ENCODE measurements at regions not wholly inside any gene's neighbourhood (a gene's known extent, or its start where the extent isn't known, plus 50 kb on each side); places are given as distances from the start of the nearest gene placed in this dataset.

DNA sequence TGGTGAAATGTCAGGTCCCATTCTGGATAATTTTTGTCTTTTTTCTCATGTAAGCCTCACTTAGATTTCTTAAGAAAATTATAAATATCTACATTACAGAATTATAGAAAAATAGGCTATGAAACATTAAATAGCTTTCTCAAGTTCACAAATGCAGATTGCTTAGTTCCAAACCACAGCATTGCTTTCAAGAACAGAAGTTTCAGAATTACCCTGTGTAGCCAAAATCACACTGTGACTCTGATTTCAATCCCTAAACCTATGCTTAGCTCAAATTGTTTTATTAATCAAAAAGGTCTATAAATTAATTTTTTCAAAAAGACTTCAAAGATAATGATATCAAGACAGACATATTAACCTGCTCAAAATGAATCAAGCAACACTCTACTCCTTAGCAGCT, 881.2 kb upstream of the PCDH20 start:
- TF ChIP-seq YY1 (IDR thresholded peaks at IDR 0.05; ENCODE audit: insufficient read depth, insufficient read length) (no peak), SUZ12 (IDR thresholded peaks at IDR 0.05; ENCODE audit: extremely low read depth, insufficient read depth, insufficient read length) (no peak)
